GM18502 (cell line): ENCODE measurements at regions not wholly inside any gene's neighbourhood (a gene's known extent, or its start where the extent isn't known, plus 50 kb on each side); places are given as distances from the start of the nearest gene placed in this dataset.

Experiments
- ATAC-seq: cut with Tn5 transposase; IDR thresholded peaks from one replicate; pipeline ENCODE4 v1.9.1; 2021; ENCODE audit warnings: mild to moderate bottlenecking; ENCODE audit not compliant: unreplicated experiment, poor library complexity

- ATAC-seq, result no peak
These were observed 91.6 kb upstream of the KCNA3 start for GRCh38 chr1:110766336-110766647.

- no peak for ATAC-seq
These were observed 91.0 kb upstream of the KCNA3 start for GRCh38 chr1:110765640-110766335.

- no peak for ATAC-seq
These were observed 88.4 kb upstream of the KCNA3 start for GRCh38 chr1:110763149-110763548.

- no peak for ATAC-seq
These were observed 85.6 kb upstream of the KCNA3 start for GRCh38 chr1:110760321-110760720.

- ATAC-seq, result no peak
These were observed 81.8 kb upstream of the KCNA3 start for GRCh38 chr1:110756506-110756905.

- no peak for ATAC-seq
These were observed 78.4 kb upstream of the KCNA3 start for GRCh38 chr1:110752941-110753725.

GRCh38 chr1:110750562-110750961 lies 75.8 kb upstream of the KCNA3 start:
- ATAC-seq, result no peak

GRCh38 chr1:110749960-110750359 lies 75.2 kb upstream of the KCNA3 start:
- ATAC-seq, result no peak

GRCh38 chr1:110746644-110747259 lies 72.0 kb upstream of the KCNA3 start:
- no peak for ATAC-seq

GRCh38 chr1:110743397-110743796 lies 68.7 kb upstream of the KCNA3 start:
- ATAC-seq, result no peak

GRCh38 chr1:110736900-110737605 lies 62.3 kb upstream of the KCNA3 start:
- ATAC-seq, result no peak

GRCh38 chr1:110734133-110734680 lies 59.5 kb upstream of the KCNA3 start:
- no peak for ATAC-seq

- ATAC-seq, result no peak
These were observed 56.8 kb upstream of the KCNA3 start for GRCh38 chr1:110731529-110731928.

GRCh38 chr1:110728388-110729001 lies 53.8 kb upstream of the KCNA3 start:
- no peak for ATAC-seq

GRCh38 chr1:110727246-110727645 lies 52.5 kb upstream of the KCNA3 start:
- ATAC-seq, result no peak

- peak; percentile 93 for ATAC-seq
These were observed 52.0 kb upstream of the KCNA3 start for GRCh38 chr1:110726755-110727154.
